Fibroblast of lung (primary cell): ENCODE measurements at regions not wholly inside any gene's neighbourhood (a gene's known extent, or its start where the extent isn't known, plus 50 kb on each side); places are given as distances from the start of the nearest gene placed in this dataset.

Experiments used
- DNase-seq, 2 donors: peaks; one replicate each; pipeline versions ENCODE4 v3.0.0 to v3.0.0-alpha.2; 2010; ENCODE audit warnings: low read depth in 2 of 2
- H2AFZ ChIP-seq: 2 replicates; pipeline ENCODE4 v1.5.1; 2012; ENCODE audit warnings: low read length, control low read depth, inconsistent platforms
- H3K27ac ChIP-seq: 2 replicates; pipeline ENCODE4 v1.5.1; 2011; ENCODE audit warnings: low read length, control low read depth; ENCODE audit not compliant: insufficient read depth
- H3K27me3 ChIP-seq: 2 replicates; pipeline ENCODE4 v1.5.1; 2011; ENCODE audit warnings: mild to moderate bottlenecking, low read length; ENCODE audit not compliant: control insufficient read depth, insufficient read depth
- H3K36me3 ChIP-seq: 2 replicates; pipeline ENCODE4 v1.5.1; 2011; ENCODE audit warnings: low read length; ENCODE audit not compliant: control insufficient read depth, insufficient read depth
- H3K4me1 ChIP-seq: 2 replicates; pipeline ENCODE4 v1.5.1; 2011; ENCODE audit warnings: low read length; ENCODE audit not compliant: control insufficient read depth, insufficient read depth; ENCODE audit errors: extremely low read depth
- H3K4me2 ChIP-seq: 2 replicates; pipeline ENCODE4 v1.5.1; 2011; ENCODE audit warnings: low read length, control low read depth; ENCODE audit not compliant: insufficient read depth; ENCODE audit errors: extremely low read depth
- H3K4me3 ChIP-seq, 4 experiments: fragments of 200-600 bp in 1 of 4; sonication (generic) in 1 of 4; replicated peaks in 1 of 4; 2 replicates each; pipeline ENCODE4 v1.5.1; 2011 to 2016; ENCODE audit warnings: low read length in 4 of 4, low read depth in 3 of 4, mild to moderate bottlenecking in 3 of 4, control low read depth in 2 of 4, inconsistent platforms in 1 of 4, mixed read lengths in 1 of 4; ENCODE audit not compliant: insufficient read depth in 1 of 4; ENCODE audit errors: control extremely low read depth in 1 of 4
- H3K79me2 ChIP-seq: 2 replicates; pipeline ENCODE4 v1.5.1; 2012; ENCODE audit warnings: mild to moderate bottlenecking, low read length, inconsistent platforms; ENCODE audit not compliant: control insufficient read depth, insufficient read depth
- H3K9ac ChIP-seq: 2 replicates; pipeline ENCODE4 v1.5.1; 2011; ENCODE audit warnings: mild to moderate bottlenecking, low read length, control low read depth; ENCODE audit not compliant: insufficient read depth
- H3K9me3 ChIP-seq: 2 replicates; pipeline ENCODE4 v1.5.1; 2012; ENCODE audit warnings: low read depth, low read length; ENCODE audit not compliant: control insufficient read depth, insufficient read depth
- H4K20me1 ChIP-seq: 2 replicates; pipeline ENCODE4 v1.5.1; 2011; ENCODE audit warnings: low read length; ENCODE audit not compliant: control insufficient read depth, insufficient read depth; ENCODE audit errors: extremely low read depth
- EZH2 ChIP-seq: IDR thresholded peaks from 2 replicates; pipeline ENCODE4 v1.5.1; 2012; ENCODE audit warnings: low read length, control low read depth, mild to moderate bottlenecking; ENCODE audit errors: missing control alignments
- TF ChIP-seq, protein P1 (sequence below), 2 donors: IDR thresholded peaks in 1 of 2; conservative IDR thresholded peaks in 1 of 2; 1 replicate in 1 of 2; 2 replicates in 1 of 2; pipeline ENCODE4 v1.5.1; 2011 to 2012; ENCODE audit warnings: low read length in 2 of 2, control low read depth in 1 of 2, inconsistent platforms in 1 of 2, low read depth in 1 of 2, mild to moderate bottlenecking in 1 of 2

DNA sequence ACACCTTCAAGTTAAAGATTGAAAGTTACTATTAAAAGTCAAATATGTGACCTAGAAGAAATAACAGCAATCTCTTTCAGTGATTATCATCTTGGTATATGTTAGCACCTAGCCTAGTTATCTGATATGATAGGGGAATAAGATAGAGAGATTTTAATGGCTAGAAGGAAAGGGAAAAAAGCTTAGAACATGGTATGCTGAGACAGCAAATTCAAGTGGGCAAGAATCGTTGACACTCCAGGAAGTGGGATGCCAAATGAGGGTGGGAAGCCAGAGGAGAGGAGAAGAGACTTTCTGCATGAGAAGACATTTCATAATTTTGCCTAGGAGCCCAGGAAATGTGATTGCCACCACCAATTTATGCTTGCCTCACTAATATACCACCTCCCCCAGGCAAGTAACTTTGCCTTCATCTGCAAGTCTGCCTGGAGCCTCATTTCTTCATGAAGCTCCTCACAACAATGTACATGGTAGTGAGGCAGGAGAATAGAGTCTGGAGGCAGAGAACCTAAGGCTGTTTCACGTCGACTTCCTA, 504.9 kb downstream of the TNS1 start:
- Histone ChIP-seq H3K36me3 (no peaks in the 10 kb centered on the region), H3K27me3 (no peaks in the 10 kb centered on the region), H3K79me2 (no peaks in the 10 kb centered on the region), H3K4me3 (no peak overlapping the region), H2AFZ (no peak overlapping the region), H3K27ac (no peak overlapping the region), H3K9me3 (no peaks in the 10 kb centered on the region), H3K4me2 (no peak overlapping the region), H4K20me1 (no peaks in the 10 kb centered on the region), H3K4me1 (no peaks in the 10 kb centered on the region), H3K9ac (no peak overlapping the region)
- TF ChIP-seq EZH2 = no peak
- TF ChIP-seq, protein P1, sequence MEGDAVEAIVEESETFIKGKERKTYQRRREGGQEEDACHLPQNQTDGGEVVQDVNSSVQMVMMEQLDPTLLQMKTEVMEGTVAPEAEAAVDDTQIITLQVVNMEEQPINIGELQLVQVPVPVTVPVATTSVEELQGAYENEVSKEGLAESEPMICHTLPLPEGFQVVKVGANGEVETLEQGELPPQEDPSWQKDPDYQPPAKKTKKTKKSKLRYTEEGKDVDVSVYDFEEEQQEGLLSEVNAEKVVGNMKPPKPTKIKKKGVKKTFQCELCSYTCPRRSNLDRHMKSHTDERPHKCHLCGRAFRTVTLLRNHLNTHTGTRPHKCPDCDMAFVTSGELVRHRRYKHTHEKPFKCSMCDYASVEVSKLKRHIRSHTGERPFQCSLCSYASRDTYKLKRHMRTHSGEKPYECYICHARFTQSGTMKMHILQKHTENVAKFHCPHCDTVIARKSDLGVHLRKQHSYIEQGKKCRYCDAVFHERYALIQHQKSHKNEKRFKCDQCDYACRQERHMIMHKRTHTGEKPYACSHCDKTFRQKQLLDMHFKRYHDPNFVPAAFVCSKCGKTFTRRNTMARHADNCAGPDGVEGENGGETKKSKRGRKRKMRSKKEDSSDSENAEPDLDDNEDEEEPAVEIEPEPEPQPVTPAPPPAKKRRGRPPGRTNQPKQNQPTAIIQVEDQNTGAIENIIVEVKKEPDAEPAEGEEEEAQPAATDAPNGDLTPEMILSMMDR (conservative IDR thresholded peaks at IDR 0.05 in 1 of 2, IDR thresholded peaks at IDR 0.05 in 1 of 2; ENCODE audit: low read depth in 1 of 2, low read length in 2 of 2) = no peak
- no peak for DNase-seq

- Histone ChIP-seq H3K36me3 (no peaks in the 10 kb centered on the region), H2AFZ (no peak overlapping the region), H4K20me1 (no peaks in the 10 kb centered on the region), H3K9ac (no peak overlapping the region), H3K27me3 (no peaks in the 10 kb centered on the region), H3K79me2 (no peaks in the 10 kb centered on the region), H3K4me2 (no peak overlapping the region), H3K4me3 (no peak overlapping the region), H3K9me3 (no peaks in the 10 kb centered on the region), H3K27ac (no peak overlapping the region), H3K4me1 (no peaks in the 10 kb centered on the region)
- DNase-seq = no peak
- TF ChIP-seq EZH2 = no peak
- TF ChIP-seq, protein P1 (conservative IDR thresholded peaks at IDR 0.05 in 1 of 2, IDR thresholded peaks at IDR 0.05 in 1 of 2; ENCODE audit: low read depth in 1 of 2, low read length in 2 of 2) = no peak
Measured at GRCh38 chr2:217494557-217494956, 508.2 kb downstream of the TNS1 start.

- Histone ChIP-seq H3K27me3 (no peaks in the 10 kb centered on the region), H3K36me3 (no peaks in the 10 kb centered on the region), H3K9me3 (no peaks in the 10 kb centered on the region), H3K4me2 (no peak overlapping the region), H3K27ac (no peak overlapping the region), H3K9ac (no peak overlapping the region), H2AFZ (no peak overlapping the region), H3K4me3 (no peak overlapping the region), H3K79me2 (no peaks in the 10 kb centered on the region), H4K20me1 (no peaks in the 10 kb centered on the region), H3K4me1 (no peaks in the 10 kb centered on the region)
- DNase-seq = peak in 1 of 2 donors; percentile 31
- TF ChIP-seq EZH2 = no peak
- TF ChIP-seq, protein P1 (conservative IDR thresholded peaks at IDR 0.05 in 1 of 2, IDR thresholded peaks at IDR 0.05 in 1 of 2; ENCODE audit: low read depth in 1 of 2, low read length in 2 of 2) = no peak
Measured at GRCh38 chr2:217491271-217491670, 511.5 kb downstream of the TNS1 start.
